ENCODE measurements at regions not wholly inside any gene's neighbourhood (a gene's known extent, or its start where the extent isn't known, plus 50 kb on each side); places are given as distances from the start of the nearest gene placed in this dataset.
"Not testable (repeated sequence)": the region's sequence is repeated elsewhere in the genome, so short reads cannot be mapped to it uniquely, and the experiment has no call there.

DNA sequence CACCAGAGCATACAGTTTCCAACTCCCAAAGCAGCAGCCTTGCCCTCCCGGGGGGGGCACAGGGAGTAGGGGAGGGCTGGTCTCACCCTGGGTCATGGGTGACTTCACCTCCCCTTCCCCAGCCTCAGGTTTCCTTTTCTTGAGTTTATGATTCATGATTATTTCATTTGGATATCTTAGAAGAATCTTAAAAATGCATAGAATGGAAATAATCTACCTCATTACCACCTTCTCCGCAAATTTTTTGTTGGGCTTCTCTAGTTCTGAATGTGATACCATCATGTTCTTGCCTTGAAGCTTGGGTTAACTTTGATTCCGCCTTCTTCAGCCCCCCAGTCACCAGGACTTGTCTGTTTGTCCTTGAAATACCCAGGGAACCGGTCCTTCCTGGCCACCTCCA is 148.8 kb upstream of the ROPN1 start:
- DNase-seq = no peak

GRCh38 chr3:124142389-124142970 is 150.6 kb upstream of the ROPN1 start:
- DNase-seq = no peak

DNA sequence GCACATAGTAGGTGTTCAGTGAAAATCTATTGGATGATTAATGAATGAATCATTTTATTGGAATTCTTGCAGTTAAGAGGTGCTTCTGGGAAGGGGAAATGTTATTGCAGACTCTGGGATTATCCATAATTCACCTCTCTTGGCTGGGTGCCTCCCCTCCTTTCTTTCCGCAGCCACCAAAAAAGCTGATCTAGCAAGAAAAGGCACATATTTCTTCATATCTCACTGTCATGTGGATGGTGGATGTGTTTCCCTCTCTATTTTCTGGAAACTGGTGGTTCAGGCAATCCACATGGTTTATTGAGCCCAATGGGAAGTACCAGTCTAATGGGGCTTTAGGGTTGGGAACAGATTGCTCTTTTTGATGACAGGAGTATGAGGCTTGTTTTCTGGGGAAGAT is 151.1 kb upstream of the ROPN1 start:
- DNase-seq = no peak

- no peak for DNase-seq
Measured at GRCh38 chr3:124144035-124144814, 152.3 kb upstream of the ROPN1 start.

- DNase-seq = no peak
Measured at GRCh38 chr3:124147429-124147828, 155.5 kb upstream of the ROPN1 start.

DNA sequence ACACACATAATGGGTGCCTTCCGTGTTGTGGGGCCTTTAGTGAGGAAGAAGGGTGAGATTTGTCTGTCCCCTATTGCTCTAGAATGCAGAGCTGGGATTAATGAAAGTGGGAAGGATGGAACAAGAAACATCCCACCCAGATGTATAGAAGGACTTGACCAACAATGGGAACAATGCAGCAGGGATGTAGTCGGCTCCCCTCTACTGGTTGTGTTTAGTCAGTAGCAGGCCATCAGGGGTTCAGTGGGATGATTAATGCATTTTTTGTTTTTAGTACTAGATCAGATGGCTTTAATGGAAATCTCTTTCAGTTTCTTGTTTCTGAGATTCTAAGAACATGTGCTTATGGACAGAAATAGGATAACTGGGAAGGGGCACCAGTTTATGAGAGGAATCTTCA is 156.0 kb upstream of the ROPN1 start:
- no peak for DNase-seq

- no peak for DNase-seq
Measured at GRCh38 chr3:124149081-124149480, 157.2 kb upstream of the ROPN1 start.

DNA sequence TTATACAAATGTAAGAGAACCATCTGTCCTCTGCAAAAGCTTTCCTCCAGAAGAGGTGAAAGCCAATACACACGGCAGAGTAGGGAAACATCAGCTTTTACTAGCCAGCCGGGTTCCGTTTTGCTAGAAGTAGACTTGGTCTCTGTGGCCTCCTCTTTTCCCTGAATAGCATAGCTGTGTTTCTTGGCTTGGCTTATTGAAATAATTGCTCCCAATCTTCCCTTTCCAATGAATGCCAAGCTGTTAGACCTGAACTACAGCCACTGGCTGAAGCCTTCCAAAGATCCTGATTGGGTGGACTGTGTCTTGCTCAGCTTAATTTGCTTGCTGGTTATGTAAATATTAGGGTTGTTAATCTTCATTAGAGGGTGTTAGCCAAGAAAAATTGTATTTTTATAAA is 157.8 kb upstream of the ROPN1 start:
- no peak for DNase-seq

- not testable (repeated sequence) for DNase-seq
Measured at GRCh38 chr3:124152891-124153290, 161.0 kb upstream of the ROPN1 start.

DNA sequence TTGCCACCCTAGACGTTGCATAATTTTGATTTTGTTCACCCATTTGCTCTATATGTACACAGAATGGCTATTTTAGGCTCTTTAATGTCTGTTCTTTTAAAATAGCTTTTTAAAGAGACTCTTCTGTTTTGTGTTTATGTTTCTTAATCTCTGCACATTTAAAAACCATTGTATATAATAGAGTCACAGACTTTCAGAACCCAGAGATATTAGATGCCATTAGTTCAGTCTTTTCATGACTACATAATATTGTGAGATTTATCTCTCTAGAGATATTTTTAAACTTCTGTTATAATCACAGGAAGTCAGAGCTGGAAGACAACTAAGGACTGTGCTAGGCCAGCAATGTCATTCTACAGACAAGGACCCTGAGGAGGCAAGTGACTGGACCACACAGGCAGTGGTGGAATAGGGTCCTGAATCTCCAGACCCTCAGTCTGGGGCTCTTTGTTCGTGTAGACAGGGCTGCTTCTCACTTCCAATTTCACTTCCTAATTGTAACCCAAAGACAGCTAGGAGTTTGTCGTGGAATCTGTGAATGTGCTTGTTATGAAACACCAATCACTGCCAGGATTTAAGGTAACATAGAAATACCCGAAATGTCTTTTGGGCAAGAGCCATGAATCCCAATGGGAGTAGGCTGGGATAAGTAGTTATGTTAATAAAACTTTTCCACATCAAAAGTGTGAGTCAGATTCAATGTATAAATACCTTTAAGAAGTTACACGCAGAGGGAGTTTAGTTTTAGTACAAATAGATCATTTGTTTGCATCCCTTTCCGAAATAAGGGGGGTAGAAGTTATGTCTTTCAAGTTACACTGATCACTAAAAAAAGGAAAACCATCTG is 165.2 kb upstream of the ROPN1 start:
- DNase-seq = no peak

DNA sequence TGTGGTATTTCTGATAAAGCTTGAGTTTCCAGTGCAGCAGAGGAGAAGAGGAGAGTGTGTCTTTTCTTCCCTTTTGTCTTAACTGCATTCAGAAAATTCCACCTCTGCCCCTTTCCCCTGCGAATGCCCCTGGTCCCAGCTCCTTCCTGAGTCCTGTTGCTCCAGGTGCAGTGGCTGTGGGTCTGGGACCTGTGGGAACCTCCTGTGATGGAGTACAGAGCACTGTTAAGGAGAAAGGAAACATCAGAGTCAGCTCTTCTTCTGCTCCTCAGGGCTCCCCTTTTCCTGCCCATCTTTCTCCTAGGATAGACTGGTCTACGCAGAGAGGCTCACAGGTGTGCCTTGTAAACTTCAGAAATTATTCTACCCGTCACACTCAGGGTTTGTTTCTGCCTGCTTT is 165.8 kb upstream of the ROPN1 start:
- DNase-seq = no peak

DNA sequence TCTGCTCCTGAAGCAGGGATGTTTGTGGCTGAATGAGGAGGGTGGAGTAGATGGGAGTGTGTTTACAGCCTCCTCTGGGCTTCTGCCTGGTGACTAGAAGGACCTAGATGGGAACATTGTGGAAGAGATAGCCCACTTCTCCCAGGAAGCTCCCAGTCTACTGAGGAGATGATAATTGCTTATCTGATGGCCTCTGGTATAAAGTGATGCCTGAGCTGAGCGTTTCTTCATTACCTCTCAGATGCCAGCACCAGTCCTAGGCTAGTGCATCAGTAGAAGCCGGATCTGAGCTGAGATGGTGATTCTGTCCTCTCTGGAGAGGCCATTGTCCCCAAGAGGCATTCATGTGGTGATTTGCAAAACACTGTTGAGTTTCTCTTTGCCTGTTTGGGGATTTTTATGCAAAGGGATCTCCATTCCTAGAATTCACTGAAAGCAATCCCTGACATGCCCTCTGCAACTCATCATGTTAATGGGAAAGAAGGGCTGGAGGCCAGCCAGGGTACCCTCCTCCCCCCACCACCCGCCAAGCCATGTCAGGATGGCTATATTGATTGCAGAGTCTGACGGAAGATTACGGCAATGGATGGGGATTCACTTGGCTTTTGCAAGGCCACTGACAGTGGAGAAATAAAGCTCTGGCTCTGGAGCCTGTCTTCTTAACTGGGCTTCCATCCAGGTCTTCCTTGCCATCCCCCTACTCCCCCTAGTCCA is 166.4 kb upstream of the ROPN1 start:
- DNase-seq = no peak

DNA sequence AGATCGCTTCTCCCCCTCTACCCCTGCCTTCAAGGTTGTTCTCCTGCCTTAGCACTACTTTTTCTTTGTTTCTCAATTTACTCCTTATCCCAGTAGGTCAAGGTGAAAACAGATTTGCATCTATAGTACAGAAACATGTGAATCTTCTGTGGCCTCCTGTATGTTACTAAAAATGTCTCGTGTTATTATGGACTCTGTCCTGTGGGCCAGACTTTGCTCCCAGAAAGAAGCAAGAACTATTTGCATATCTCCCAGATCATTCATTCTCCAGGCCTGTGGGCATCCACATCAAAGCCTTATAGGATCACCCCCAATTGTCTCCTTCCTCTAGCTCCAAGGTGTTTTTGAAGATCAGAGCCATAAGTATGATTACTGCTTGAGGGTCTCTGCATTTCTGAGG is 169.5 kb upstream of the ROPN1 start:
- DNase-seq = no peak

DNA sequence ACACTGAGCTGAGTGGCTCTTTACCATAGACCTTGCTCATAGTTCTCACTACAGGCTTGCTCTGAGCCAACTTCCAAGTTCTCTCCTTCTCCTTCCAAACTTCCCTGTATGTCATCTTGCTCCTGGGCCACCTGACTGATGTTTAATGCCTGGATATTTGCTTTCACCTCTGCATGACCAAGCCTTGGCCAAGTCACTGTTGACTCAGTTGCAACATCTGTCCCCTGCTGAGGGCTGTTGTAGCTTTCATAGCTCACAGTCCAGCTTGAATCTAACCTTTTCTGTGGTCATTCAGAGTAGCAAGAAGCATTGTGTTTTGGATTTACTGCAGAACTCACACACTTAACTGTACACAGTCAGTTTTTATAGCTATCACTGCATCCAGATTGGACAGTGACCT is 171.8 kb upstream of the ROPN1 start:
- DNase-seq = no peak

DNA sequence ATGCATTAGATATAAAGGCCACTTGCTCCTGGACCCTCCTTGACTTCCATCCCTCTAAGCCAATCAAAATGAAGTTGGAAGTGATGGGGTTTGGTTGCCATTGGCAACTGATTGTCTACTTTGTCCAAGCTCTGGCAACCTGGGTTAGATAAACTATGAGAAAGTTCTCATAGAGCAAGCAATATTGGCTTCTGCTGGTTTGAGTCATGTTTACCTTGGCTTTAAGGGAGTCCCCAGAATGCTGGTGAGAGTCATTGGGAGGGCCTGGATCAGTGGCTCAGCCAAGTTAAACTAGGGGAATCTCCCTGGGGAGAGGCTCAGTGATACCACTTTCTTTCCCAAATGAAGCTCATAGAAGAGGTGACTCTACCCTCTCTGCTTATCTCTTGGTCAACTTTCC is 176.3 kb upstream of the ROPN1 start:
- DNase-seq = no peak

DNA sequence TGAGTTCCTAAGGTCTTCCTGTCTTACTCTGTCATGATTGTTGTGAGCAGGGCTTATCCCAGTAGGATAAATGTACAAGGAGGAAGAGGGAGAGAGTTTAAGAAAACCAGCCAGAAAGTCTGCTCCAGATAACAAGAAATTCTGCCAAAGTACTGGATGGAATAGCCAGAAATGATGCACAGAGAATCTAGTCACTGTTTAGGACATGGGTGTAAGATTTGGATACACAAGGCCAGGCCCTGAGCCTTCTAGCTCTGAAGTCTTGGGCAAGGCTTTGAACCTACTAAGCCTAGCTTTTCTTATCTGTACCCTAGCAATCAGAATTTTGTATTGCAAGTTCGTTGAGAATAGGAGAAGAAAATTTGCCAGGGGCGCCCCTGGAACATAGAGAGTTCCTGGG is 180.4 kb upstream of the ROPN1 start:
- DNase-seq = no peak

DNA sequence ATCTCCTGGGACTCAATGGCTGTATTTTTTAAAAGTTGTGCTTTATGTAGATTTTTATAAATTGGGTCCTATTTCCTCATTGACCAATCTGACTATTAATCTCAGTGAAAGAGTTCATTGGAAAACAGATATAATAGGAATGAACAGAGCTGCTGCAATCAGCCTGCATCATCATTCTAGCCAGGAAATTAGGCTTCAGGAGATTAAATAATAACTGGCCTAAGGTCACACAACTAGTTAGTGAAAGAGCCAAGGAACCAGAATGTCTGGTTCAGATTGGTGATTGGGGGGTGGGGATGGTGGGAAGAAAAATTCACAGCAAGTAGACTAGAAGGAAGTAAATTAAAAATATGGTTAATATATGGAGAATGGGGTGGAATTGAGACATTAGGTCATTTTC is 180.9 kb upstream of the ROPN1 start:
- DNase-seq = no peak

DNA sequence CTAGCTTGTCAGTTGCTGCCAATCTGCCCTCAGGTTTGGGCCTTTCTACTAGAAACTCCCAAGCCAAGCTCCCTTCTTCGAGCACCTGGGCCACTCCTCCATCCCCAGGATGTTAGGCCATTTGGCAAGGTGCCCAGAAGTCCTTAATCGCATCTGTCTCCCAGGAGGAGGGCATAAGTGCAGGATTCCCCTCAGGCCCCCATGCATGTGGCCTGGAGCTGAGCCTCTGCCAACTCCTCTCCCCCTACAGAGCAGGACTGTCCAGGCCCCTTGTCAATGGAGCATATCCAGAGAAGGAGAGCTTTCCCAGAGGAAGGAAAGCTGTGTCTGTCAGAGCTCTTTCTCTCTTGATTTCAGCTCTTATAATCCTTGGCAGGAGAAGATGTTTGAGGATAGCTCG is 182.6 kb upstream of the ROPN1 start:
- no peak for DNase-seq

DNA sequence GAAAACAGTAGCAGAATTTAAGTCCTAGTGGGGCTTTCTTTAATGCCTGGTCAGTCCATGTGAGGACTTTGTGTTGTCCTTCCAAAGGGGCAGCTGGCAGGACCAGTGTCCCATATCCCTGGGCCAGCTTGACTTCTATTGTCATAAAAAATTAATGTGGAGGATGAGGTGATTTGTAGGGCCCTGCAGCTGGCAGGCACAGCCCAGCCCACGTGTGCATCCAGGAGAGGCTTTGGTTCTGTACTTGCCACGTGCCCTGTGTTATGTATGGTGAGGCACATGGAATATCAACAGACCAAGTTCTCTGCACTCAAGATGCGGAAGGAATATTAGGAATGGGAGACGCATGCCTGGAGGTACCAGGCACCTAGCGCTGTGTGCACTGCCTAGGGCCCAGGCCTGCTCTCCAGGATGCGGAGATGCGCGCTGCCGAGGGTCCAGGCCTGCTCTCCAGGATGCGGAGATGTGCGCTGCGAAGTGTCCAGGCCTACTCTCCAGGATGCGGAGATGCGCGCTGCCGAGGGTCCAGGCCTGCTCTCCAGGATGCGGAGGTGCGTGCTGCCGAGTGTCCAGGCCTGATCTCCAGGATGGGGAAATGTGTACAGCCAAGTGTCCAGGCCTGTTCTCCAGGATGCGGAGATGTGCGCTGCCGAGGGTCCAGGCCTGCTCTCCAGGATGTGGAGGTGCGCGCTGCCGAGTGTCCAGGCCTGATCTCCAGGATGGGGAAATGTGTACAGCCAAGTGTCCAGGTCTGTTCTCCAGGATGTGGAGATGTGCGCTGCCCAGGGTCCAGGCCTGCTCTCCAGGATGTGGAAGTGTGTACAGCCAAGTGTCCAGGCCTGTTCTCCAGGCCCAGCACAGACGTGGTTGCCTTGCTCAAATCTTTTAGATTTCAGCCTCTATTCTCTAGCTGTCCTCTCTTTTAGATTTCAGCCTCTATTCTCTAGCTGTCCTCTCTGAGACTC is 183.3 kb upstream of the ROPN1 start:
- no peak for DNase-seq

- no peak for DNase-seq
Measured at GRCh38 chr3:124177071-124177470, 185.1 kb upstream of the ROPN1 start.

DNA sequence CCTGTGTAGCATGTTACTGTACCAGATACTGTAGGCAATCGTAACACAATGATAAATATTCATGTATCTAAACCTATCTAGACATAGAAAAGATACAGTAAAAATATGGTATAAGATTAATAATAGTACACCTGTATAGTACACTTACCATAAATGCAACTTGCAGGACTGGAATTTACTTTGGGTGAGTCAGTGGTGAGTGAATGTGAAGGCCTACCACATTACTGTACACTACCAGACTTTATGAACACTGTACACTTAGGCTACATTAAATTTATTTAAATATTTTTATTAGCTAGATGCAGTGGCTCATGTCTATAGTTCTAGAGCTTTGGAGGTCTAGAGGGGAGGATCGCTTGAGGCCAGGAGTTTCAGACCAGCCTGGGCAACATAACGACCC is 186.6 kb upstream of the ROPN1 start:
- no peak for DNase-seq

- DNase-seq = no peak
Measured at GRCh38 chr3:124200407-124200806, 208.5 kb upstream of the ROPN1 start.
